ENCODE measurements at regions not wholly inside any gene's neighbourhood (a gene's known extent, or its start where the extent isn't known, plus 50 kb on each side); places are given as distances from the start of the nearest gene placed in this dataset.

- DNase-seq: no peak
These were observed 570.0 kb downstream of the MMUT start for GRCh38 chr6:48893048-48893447.

GRCh38 chr6:48891308-48891707 is 571.7 kb downstream of the MMUT start:
- DNase-seq: no peak

GRCh38 chr6:48889429-48889828 is 573.6 kb downstream of the MMUT start:
- no peak for DNase-seq

- no peak for DNase-seq
These were observed 579.9 kb downstream of the MMUT start for GRCh38 chr6:48883116-48883515.

- DNase-seq: no peak
These were observed 581.5 kb downstream of the MMUT start for GRCh38 chr6:48881551-48881950.

- no peak for DNase-seq
These were observed 593.5 kb downstream of the MMUT start for GRCh38 chr6:48869595-48869994.

- no peak for DNase-seq
These were observed 596.4 kb downstream of the MMUT start for GRCh38 chr6:48866682-48867081.

- DNase-seq: no peak
These were observed 602.9 kb downstream of the MMUT start for GRCh38 chr6:48860175-48860574.

- DNase-seq: no peak
These were observed 603.4 kb downstream of the MMUT start for GRCh38 chr6:48859562-48860123.

- no peak for DNase-seq
These were observed 617.8 kb downstream of the MMUT start for GRCh38 chr6:48845219-48845618.

GRCh38 chr6:48844696-48845095 is 618.4 kb downstream of the MMUT start:
- DNase-seq: no peak

GRCh38 chr6:48840896-48841295 is 622.2 kb downstream of the MMUT start:
- DNase-seq: no peak

- no peak for DNase-seq
These were observed 623.8 kb downstream of the MMUT start for GRCh38 chr6:48839206-48839605.

- no peak for DNase-seq
These were observed 625.3 kb downstream of the MMUT start for GRCh38 chr6:48837744-48838143.

- DNase-seq: no peak
These were observed 627.6 kb downstream of the MMUT start for GRCh38 chr6:48835421-48835958.

GRCh38 chr6:48834706-48835105 is 628.3 kb downstream of the MMUT start:
- DNase-seq: no peak

GRCh38 chr6:48833916-48834315 is 629.1 kb downstream of the MMUT start:
- DNase-seq: no peak

GRCh38 chr6:48826901-48827701 is 636.0 kb downstream of the MMUT start:
- no peak for DNase-seq

GRCh38 chr6:48826152-48826515 is 636.9 kb downstream of the MMUT start:
- no peak for DNase-seq

- DNase-seq: no peak
These were observed 637.4 kb downstream of the MMUT start for GRCh38 chr6:48825501-48826151.

- no peak for DNase-seq
These were observed 645.0 kb downstream of the MMUT start for GRCh38 chr6:48818052-48818412.

GRCh38 chr6:48817333-48818051 is 645.6 kb downstream of the MMUT start:
- DNase-seq: no peak

GRCh38 chr6:48814957-48815356 is 648.1 kb downstream of the MMUT start:
- no peak for DNase-seq
